ENCODE measurements at regions not wholly inside any gene's neighbourhood (a gene's known extent, or its start where the extent isn't known, plus 50 kb on each side); places are given as distances from the start of the nearest gene placed in this dataset.

- Histone ChIP-seq H3K4me1 (ENCODE audit: insufficient read depth, low read length) (no peaks in the 10 kb centered on the region), H3K27ac (ENCODE audit: extremely low read length, insufficient read depth, low read length) (no peak overlapping the region), H3K9me3 (ENCODE audit: low read length) (peaks cover 41% of the 10 kb centered on the region), H3K4me3 (replicated peaks in 1 of 3; ENCODE audit: insufficient read depth in 1 of 3, low read depth in 2 of 3, low read length in 3 of 3) (no peak overlapping the region), H4K20me1 (ENCODE audit: insufficient read depth, low read length) (no peaks in the 10 kb centered on the region), H2AFZ (ENCODE audit: low read length) (no peak overlapping the region), H3K27me3 (ENCODE audit: control insufficient read depth in 1 of 2, insufficient read depth in 2 of 2, low read length in 2 of 2) (no peaks in the 10 kb centered on the region), H3K4me2 (ENCODE audit: low read depth, low read length) (no peak overlapping the region), H3K79me2 (ENCODE audit: insufficient read depth, low read length) (no peaks in the 10 kb centered on the region), H3K36me3 (replicated peaks in 1 of 2; ENCODE audit: control insufficient read depth in 1 of 2, insufficient read depth in 2 of 2, low read length in 2 of 2) (no peaks in the 10 kb centered on the region), H3K9ac (ENCODE audit: insufficient read depth, low read depth, low read length) (no peak overlapping the region)
- CTCF ChIA-PET (ENCODE audit: low intra/inter-chr PET ratio, low total read pairs), result no interaction called here
- intact Hi-C loops (cut with micrococcal nuclease; ENCODE audit: unreplicated experiment) (no loop called here), in situ Hi-C loops (cut with HindIII; ENCODE audit: extremely low pct_ligation_motif_present, low pct_unique_long_range_greater_than_20kb) (no loop called here)
- ATAC-seq (no peak), FAIRE-seq (no peak), DNase-seq (ENCODE audit: low spot score) (no peak)
- POLR2A ChIA-PET, result no interaction called here
- TF ChIP-seq ZNF678 (CRISPR knock-in tag; IDR thresholded peaks at IDR 0.05) (no peak), ZNF883 (CRISPR knock-in tag; IDR thresholded peaks at IDR 0.05; ENCODE audit: not compliant biosample characterization) (no peak), WIZ (CRISPR knock-in tag; IDR thresholded peaks at IDR 0.05) (no peak), KDM4B (CRISPR knock-in tag; IDR thresholded peaks at IDR 0.05) (no peak), ZNF180 (CRISPR knock-in tag; IDR thresholded peaks at IDR 0.05; ENCODE audit: borderline replicate concordance, low read depth) (no peak), ZNF691 (CRISPR knock-in tag; IDR thresholded peaks at IDR 0.05; ENCODE audit: borderline replicate concordance, low read depth) (no peak), TBX3 (IDR thresholded peaks at IDR 0.05; ENCODE audit: borderline replicate concordance) (no peak), ZNF609 (CRISPR knock-in tag; IDR thresholded peaks at IDR 0.05; ENCODE audit: borderline replicate concordance) (no peak), SNAI1 (CRISPR knock-in tag; IDR thresholded peaks at IDR 0.05; ENCODE audit: borderline replicate concordance) (no peak)
- 8% methylated on average over 4 of the region's 4 CpGs for WGBS (ENCODE audit: low lambda C conversion rate)
- BruUV-seq (replicated peaks), result no TSS peak
Measured at GRCh38 chr2:13818002-13818401, 814.5 kb upstream of the LRATD1 start.

All from HepG2 (cell line).